Stimulated activated CD4-positive, alpha-beta T cell treated with anti-CD3 and anti-CD28 coated beads, Interleukin-4, amount 100 ng/mL, for 4 hours (primary cell): ENCODE measurements at regions not wholly inside any gene's neighbourhood (a gene's known extent, or its start where the extent isn't known, plus 50 kb on each side); places are given as distances from the start of the nearest gene placed in this dataset.

Experiments used
- DNase-seq, 2 experiments: peaks; one replicate each; pipeline ENCODE4 v3.0.0-alpha.2; 2020

DNA sequence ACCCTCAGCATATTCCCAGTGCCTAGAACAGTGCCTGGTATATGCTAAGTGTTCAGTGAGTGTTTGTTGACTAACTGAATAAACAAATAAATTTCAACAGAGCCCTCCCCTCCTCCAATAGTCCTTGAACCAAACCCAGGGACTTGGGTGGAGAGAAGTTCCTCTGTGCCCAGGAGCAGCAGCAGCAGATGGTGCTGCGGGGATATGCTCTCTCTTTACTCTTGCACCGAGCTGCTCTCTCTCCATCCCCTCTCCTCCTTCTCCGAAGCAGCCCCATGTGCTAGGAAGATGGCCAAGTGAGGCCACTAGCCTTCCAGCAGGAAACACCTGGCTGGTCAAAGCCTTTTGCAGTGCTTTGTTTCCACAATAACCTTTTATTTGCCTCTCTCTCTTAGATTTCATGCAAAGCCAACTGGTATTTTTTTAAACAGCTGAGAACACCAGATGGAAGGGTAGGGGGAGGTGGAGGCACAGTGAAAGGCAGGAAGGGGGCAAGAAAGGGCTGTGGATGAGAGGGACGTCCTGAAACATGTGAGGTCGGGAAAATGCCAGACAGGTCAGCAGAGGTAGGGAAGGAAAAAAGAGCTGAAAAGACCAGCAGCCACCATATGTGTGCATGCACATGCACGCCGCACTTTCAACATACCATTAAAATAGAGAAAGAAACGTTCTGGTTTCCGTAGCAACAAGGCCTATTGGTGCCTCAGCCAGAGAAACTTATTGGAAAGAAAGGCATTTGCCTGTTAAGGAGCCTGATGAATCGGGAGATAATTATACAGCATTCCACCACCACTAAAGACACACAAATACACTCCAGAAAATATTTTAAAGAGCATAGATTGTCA lies 78.9 kb downstream of the EMP1 start:
- DNase-seq: no peak

DNA sequence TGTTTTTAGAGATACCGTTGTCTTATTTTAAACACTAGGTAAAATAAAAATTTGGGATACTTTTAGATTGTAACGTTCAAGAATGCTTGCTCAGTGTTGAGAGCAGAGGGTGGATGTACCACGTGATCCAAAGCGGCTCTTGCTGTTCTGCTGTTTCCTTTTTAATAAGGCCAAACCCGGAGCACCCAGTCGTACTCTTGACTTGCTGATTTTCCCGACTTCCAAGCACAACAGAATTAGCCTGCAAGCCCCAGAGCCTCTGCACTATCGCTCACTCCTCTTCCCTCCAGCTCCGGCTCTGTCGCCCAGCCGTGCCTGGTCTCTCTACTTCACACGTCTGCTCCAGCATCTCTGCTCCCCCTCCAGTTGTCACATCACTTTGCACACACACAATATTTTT lies 77.3 kb downstream of the EMP1 start:
- DNase-seq: no peak

- no peak for DNase-seq
These were observed 76.6 kb downstream of the EMP1 start for GRCh38 chr12:13273097-13273496.

DNA sequence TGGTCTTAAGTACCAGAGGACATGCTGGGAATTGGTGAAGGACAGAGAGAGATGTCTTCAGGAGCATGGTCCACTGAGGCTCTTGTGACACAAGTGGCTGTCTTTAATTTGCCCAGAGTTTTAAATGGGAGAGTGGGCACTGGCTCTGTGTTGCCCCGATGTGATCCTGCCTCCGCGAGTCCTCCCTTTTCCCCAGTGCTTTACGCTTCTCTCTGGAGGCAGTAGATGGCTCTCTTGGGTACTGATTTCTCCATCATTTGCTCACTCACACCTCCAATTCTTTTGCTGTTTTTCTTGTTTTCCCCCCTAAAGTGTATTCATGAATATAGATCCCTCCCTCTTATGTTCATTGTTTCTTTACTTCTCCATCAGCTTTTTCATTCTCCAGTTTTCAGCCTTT lies 74.3 kb downstream of the EMP1 start:
- no peak for DNase-seq
